ENCODE measurements at regions not wholly inside any gene's neighbourhood (a gene's known extent, or its start where the extent isn't known, plus 50 kb on each side); places are given as distances from the start of the nearest gene placed in this dataset.

DNA sequence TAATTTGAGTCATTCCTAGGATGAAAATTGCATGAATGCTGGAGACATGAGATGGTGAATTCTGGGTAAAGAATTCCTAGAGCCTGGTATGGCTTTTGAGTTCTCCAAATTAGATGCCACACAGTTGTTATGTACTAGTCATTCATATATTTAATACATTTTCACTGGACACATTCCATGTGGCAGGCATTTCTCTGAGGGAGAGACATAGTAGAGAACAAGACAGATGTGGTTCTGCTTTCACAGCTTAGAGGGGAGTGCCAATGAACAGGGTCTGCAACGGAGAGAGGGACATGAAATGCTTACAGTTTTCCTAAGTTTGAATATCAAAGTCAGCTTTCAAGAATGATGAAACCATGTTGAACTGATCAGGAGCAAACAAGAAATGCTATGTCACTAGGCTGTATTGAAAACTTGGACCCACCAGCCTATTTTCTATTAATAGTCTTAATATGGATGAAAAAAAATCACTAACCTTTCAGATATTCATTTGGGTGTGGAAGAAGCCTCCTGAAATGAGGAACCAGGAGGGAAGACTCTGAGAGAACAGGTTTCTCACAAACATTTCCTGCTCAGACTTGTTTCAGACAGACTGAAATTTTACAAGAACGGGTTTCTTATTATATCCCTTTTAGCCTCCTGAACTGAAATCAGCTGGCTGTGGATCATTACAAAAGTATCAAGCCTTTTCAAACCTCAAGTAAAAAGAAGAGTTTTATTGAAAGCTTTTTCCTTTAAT is 276.0 kb upstream of the TET2 start (continued):
- TF ChIP-seq SP2 (IDR thresholded peaks at IDR 0.05; ENCODE audit: low read length): no peak
- no peak for TF ChIP-seq POU5F1 (IDR thresholded peaks at IDR 0.05; ENCODE audit: low read depth, low read length)
- no peak for TF ChIP-seq TAF7 (optimal IDR thresholded peaks at IDR 0.05; ENCODE audit: borderline replicate concordance, low read depth, low read length)

Measured in H1 (cell line).